Smooth muscle cell (in vitro differentiated cells): ENCODE measurements at regions not wholly inside any gene's neighbourhood (a gene's known extent, or its start where the extent isn't known, plus 50 kb on each side); places are given as distances from the start of the nearest gene placed in this dataset.

Experiments
- DNase-seq: peaks from one replicate; lab custom pipeline; 2025; ENCODE audit not compliant: unreplicated experiment; lab: John Stamatoyannopoulos, UW
- H2AFZ ChIP-seq: fragments of 200-600 bp; sonication (generic); 2 replicates; pipeline ENCODE4 v1.6.0; 2016; ENCODE audit warnings: antibody characterized with exemption, low read depth, mild to moderate bottlenecking
- H3F3A ChIP-seq: fragments of 200-600 bp; sonication (generic); 2 replicates; pipeline ENCODE4 v1.6.0; 2017; ENCODE audit warnings: antibody characterized with exemption, low read depth
- H3K27ac ChIP-seq: fragments of 200-600 bp; sonication (generic); 2 replicates; pipeline ENCODE4 v1.5.1; 2016; ENCODE audit warnings: low read depth, mild to moderate bottlenecking
- H3K27me3 ChIP-seq: fragments of 200-600 bp; sonication (generic); 2 replicates; pipeline ENCODE4 v1.6.1; 2016; ENCODE audit warnings: low read depth, mild to moderate bottlenecking
- H3K36me3 ChIP-seq: fragments of 200-600 bp; sonication (generic); 2 replicates; pipeline ENCODE4 v1.5.1; 2016; ENCODE audit warnings: low read depth
- H3K4me1 ChIP-seq: fragments of 200-600 bp; sonication (generic); 2 replicates; pipeline ENCODE4 v1.5.1; 2016; ENCODE audit warnings: low read depth
- H3K4me2 ChIP-seq: fragments of 200-600 bp; sonication (generic); 2 replicates; pipeline ENCODE4 v1.6.0; 2016; ENCODE audit warnings: mild to moderate bottlenecking
- H3K4me3 ChIP-seq: fragments of 200-600 bp; sonication (generic); 2 replicates; pipeline ENCODE4 v1.5.1; 2016; ENCODE audit warnings: mild to moderate bottlenecking
- H3K79me2 ChIP-seq: fragments of 200-600 bp; sonication (generic); 2 replicates; pipeline ENCODE4 v1.6.0; 2016; ENCODE audit warnings: low read depth, mild to moderate bottlenecking
- H3K9ac ChIP-seq: fragments of 200-600 bp; sonication (generic); 2 replicates; pipeline ENCODE4 v1.6.0; 2016; ENCODE audit warnings: low read depth
- H3K9me3 ChIP-seq: fragments of 200-600 bp; sonication (generic); replicated peaks from 2 replicates; pipeline ENCODE4 v1.5.1; 2016; ENCODE audit warnings: low read depth
- H4K20me1 ChIP-seq: fragments of 200-600 bp; sonication (generic); 2 replicates; pipeline ENCODE4 v1.6.0; 2016; ENCODE audit warnings: low read depth
- WGBS: methylation state at CpG from one replicate; pipeline ENCODE4 v1.1.7; 2016; ENCODE audit warnings: low lambda C conversion rate; 5-methylcytosine and 5-hydroxymethylcytosine counted together
- TF ChIP-seq, protein P1 (sequence below): fragments of 200-600 bp; sonication (generic); IDR thresholded peaks from 2 replicates; pipeline ENCODE4 v1.5.1; 2017; ENCODE audit warnings: borderline replicate concordance, mild to moderate bottlenecking, antibody characterized with exemption; ENCODE audit not compliant: insufficient read depth, poor library complexity, severe bottlenecking

DNA sequence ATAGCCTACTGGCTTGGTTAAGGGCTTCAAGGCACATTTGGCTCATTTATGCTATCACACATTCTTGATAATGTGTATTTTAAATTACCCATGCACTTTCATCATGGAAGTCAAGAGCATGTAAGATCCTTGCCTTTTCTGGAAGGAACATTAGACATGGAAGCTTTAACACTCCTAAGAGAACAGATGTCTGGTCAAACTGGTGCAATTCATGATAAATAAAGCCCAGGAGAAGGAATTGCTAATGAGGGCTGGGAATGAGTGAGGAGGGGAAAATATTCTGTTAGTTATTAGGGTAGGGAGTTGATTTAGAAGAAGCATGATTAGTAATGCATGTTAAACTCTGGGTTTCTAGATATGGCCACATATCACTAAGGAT, 688.6 kb upstream of the CITED2 start:
- no peaks in the 10 kb centered on the region for H3K36me3 ChIP-seq
- no peak overlapping the region for H3K4me3 ChIP-seq
- no peak for DNase-seq
- no peaks in the 10 kb centered on the region for H3K79me2 ChIP-seq
- TF ChIP-seq, protein P1, sequence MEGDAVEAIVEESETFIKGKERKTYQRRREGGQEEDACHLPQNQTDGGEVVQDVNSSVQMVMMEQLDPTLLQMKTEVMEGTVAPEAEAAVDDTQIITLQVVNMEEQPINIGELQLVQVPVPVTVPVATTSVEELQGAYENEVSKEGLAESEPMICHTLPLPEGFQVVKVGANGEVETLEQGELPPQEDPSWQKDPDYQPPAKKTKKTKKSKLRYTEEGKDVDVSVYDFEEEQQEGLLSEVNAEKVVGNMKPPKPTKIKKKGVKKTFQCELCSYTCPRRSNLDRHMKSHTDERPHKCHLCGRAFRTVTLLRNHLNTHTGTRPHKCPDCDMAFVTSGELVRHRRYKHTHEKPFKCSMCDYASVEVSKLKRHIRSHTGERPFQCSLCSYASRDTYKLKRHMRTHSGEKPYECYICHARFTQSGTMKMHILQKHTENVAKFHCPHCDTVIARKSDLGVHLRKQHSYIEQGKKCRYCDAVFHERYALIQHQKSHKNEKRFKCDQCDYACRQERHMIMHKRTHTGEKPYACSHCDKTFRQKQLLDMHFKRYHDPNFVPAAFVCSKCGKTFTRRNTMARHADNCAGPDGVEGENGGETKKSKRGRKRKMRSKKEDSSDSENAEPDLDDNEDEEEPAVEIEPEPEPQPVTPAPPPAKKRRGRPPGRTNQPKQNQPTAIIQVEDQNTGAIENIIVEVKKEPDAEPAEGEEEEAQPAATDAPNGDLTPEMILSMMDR: no peak
- peaks cover 22% of the 10 kb centered on the region for H3K4me1 ChIP-seq
- H3K27ac ChIP-seq: peak overlapping the region; percentile 92
- peak overlapping the region; percentile 67 for H2AFZ ChIP-seq
- H3K27me3 ChIP-seq: no peaks in the 10 kb centered on the region
- peaks cover 21% of the 10 kb centered on the region for H3F3A ChIP-seq
- peak overlapping the region; percentile 26 for H3K9ac ChIP-seq
- no peaks in the 10 kb centered on the region for H4K20me1 ChIP-seq
- no peaks in the 10 kb centered on the region for H3K9me3 ChIP-seq
- peak overlapping the region; percentile 73 for H3K4me2 ChIP-seq

- no peaks in the 10 kb centered on the region for H3K9me3 ChIP-seq
- H3K4me1 ChIP-seq: peaks cover 22% of the 10 kb centered on the region
- H3K27me3 ChIP-seq: no peaks in the 10 kb centered on the region
- H3K9ac ChIP-seq: peak overlapping the region; percentile 61
- peak overlapping the region; percentile 92 for H3K27ac ChIP-seq
- TF ChIP-seq, protein P1: no peak
- 42% methylated on average over 3 of the region's 3 CpGs for WGBS
- no peak for DNase-seq
- H3K36me3 ChIP-seq: no peaks in the 10 kb centered on the region
- peak overlapping the region; percentile 5 for H3K4me3 ChIP-seq
- H3F3A ChIP-seq: peaks cover 21% of the 10 kb centered on the region
- peak overlapping the region; percentile 73 for H3K4me2 ChIP-seq
- no peaks in the 10 kb centered on the region for H3K79me2 ChIP-seq
- no peaks in the 10 kb centered on the region for H4K20me1 ChIP-seq
- H2AFZ ChIP-seq: peak overlapping the region; percentile 67
Measured at GRCh38 chr6:140062043-140063020, 687.9 kb upstream of the CITED2 start.

- WGBS: 57% methylated on average over 5 of the region's 5 CpGs
- TF ChIP-seq, protein P1: no peak
Measured at GRCh38 chr6:140061110-140062042, 686.9 kb upstream of the CITED2 start.

More at GRCh38 chr6:140061110-140062042, 686.9 kb upstream of the CITED2 start:
- DNase-seq: no peak
- H3K9me3 ChIP-seq: no peaks in the 10 kb centered on the region
- H3K27me3 ChIP-seq: no peaks in the 10 kb centered on the region
- peak overlapping the region; percentile 92 for H3K27ac ChIP-seq
- H2AFZ ChIP-seq: peak overlapping the region; percentile 3
- peaks cover 22% of the 10 kb centered on the region for H3K4me1 ChIP-seq
- H3K4me3 ChIP-seq: no peak overlapping the region
- H3K4me2 ChIP-seq: peak overlapping the region; percentile 73
- peaks cover 21% of the 10 kb centered on the region for H3F3A ChIP-seq
- no peaks in the 10 kb centered on the region for H3K79me2 ChIP-seq
- H4K20me1 ChIP-seq: no peaks in the 10 kb centered on the region
- peak overlapping the region; percentile 61 for H3K9ac ChIP-seq
- no peaks in the 10 kb centered on the region for H3K36me3 ChIP-seq
